ENCODE measurements at regions not wholly inside any gene's neighbourhood (a gene's known extent, or its start where the extent isn't known, plus 50 kb on each side); places are given as distances from the start of the nearest gene placed in this dataset.

DNA sequence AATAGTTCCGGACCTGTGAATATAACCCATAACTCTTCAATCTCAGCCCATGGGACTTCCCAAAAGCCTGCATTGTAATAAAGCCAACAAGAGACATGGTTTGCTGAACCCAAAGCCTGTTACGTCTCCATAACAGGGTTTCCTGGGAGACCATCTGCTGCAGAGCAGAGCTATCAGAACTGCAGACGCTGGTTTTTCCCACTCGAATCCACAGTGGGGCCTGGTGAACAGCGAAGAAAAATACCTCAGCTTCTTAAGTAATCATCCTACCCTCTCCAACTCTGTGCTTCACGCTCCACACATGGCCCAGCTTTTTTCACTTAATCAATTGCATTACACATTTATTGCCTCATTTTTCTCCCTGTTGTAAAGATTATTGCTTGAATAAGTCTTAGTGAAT is 409.5 kb upstream of the GRIA1 start (continued):
- TF ChIP-seq, protein P1, sequence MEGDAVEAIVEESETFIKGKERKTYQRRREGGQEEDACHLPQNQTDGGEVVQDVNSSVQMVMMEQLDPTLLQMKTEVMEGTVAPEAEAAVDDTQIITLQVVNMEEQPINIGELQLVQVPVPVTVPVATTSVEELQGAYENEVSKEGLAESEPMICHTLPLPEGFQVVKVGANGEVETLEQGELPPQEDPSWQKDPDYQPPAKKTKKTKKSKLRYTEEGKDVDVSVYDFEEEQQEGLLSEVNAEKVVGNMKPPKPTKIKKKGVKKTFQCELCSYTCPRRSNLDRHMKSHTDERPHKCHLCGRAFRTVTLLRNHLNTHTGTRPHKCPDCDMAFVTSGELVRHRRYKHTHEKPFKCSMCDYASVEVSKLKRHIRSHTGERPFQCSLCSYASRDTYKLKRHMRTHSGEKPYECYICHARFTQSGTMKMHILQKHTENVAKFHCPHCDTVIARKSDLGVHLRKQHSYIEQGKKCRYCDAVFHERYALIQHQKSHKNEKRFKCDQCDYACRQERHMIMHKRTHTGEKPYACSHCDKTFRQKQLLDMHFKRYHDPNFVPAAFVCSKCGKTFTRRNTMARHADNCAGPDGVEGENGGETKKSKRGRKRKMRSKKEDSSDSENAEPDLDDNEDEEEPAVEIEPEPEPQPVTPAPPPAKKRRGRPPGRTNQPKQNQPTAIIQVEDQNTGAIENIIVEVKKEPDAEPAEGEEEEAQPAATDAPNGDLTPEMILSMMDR (IDR thresholded peaks at IDR 0.05; ENCODE audit: control extremely low read depth in 1 of 3, insufficient read depth in 1 of 3, low read depth in 1 of 3, low read length in 3 of 3): no peak
- TF ChIP-seq POLR2A (IDR thresholded peaks at IDR 0.05; ENCODE audit: control extremely low read depth in 1 of 2, low read depth in 2 of 2, low read length in 2 of 2) (no peak), TEAD4 (IDR thresholded peaks at IDR 0.05; ENCODE audit: low read depth, low read length) (no peak), SP1 (IDR thresholded peaks at IDR 0.05; ENCODE audit: low read depth, low read length) (no peak), RFX5 (IDR thresholded peaks at IDR 0.05; ENCODE audit: borderline replicate concordance, low read depth, low read length) (no peak)
- TF ChIP-seq, protein P2, sequence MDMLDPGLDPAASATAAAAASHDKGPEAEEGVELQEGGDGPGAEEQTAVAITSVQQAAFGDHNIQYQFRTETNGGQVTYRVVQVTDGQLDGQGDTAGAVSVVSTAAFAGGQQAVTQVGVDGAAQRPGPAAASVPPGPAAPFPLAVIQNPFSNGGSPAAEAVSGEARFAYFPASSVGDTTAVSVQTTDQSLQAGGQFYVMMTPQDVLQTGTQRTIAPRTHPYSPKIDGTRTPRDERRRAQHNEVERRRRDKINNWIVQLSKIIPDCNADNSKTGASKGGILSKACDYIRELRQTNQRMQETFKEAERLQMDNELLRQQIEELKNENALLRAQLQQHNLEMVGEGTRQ (IDR thresholded peaks at IDR 0.05; ENCODE audit: low read length): no peak
- TF ChIP-seq, protein P3, sequence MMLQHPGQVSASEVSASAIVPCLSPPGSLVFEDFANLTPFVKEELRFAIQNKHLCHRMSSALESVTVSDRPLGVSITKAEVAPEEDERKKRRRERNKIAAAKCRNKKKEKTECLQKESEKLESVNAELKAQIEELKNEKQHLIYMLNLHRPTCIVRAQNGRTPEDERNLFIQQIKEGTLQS (IDR thresholded peaks at IDR 0.05; ENCODE audit: insufficient read depth, low read depth, low read length): no peak
